HK-2 (cell line): ENCODE measurements at regions not wholly inside any gene's neighbourhood (a gene's known extent, or its start where the extent isn't known, plus 50 kb on each side); places are given as distances from the start of the nearest gene placed in this dataset.

Experiments
- DNase-seq: peaks from one replicate; pipeline ENCODE4 v3.0.0-alpha.2; 2018; ENCODE audit not compliant: unreplicated experiment

GRCh38 chr9:117548556-117548955 is 133.7 kb upstream of the ASTN2 start:
- DNase-seq: no peak

- DNase-seq: no peak
Measured at GRCh38 chr9:117547904-117548303, 133.0 kb upstream of the ASTN2 start.

GRCh38 chr9:117546894-117547678 is 132.2 kb upstream of the ASTN2 start:
- DNase-seq: no peak

- DNase-seq: no peak
Measured at GRCh38 chr9:117545846-117546245, 131.0 kb upstream of the ASTN2 start.

GRCh38 chr9:117543089-117543488 is 128.2 kb upstream of the ASTN2 start:
- DNase-seq: no peak

- DNase-seq: no peak
Measured at GRCh38 chr9:117542021-117542420, 127.2 kb upstream of the ASTN2 start.

- no peak for DNase-seq
Measured at GRCh38 chr9:117541181-117541580, 126.3 kb upstream of the ASTN2 start.

- no peak for DNase-seq
Measured at GRCh38 chr9:117535973-117536372, 121.1 kb upstream of the ASTN2 start.

- no peak for DNase-seq
Measured at GRCh38 chr9:117535434-117535833, 120.6 kb upstream of the ASTN2 start.

- DNase-seq: no peak
Measured at GRCh38 chr9:117528225-117528624, 113.4 kb upstream of the ASTN2 start.

- DNase-seq: no peak
Measured at GRCh38 chr9:117526674-117527073, 111.8 kb upstream of the ASTN2 start.

GRCh38 chr9:117523531-117524153 is 108.8 kb upstream of the ASTN2 start:
- DNase-seq: no peak

GRCh38 chr9:117521293-117521692 is 106.4 kb upstream of the ASTN2 start:
- no peak for DNase-seq

- no peak for DNase-seq
Measured at GRCh38 chr9:117516676-117517632, 102.1 kb upstream of the ASTN2 start.

- DNase-seq: no peak
Measured at GRCh38 chr9:117511852-117512481, 97.1 kb upstream of the ASTN2 start.

- no peak for DNase-seq
Measured at GRCh38 chr9:117496307-117496706, 81.5 kb upstream of the ASTN2 start.

GRCh38 chr9:117494401-117495090 is 79.7 kb upstream of the ASTN2 start:
- DNase-seq: no peak

GRCh38 chr9:117492476-117492875 is 77.6 kb upstream of the ASTN2 start:
- DNase-seq: no peak

- DNase-seq: no peak
Measured at GRCh38 chr9:117491491-117491890, 76.6 kb upstream of the ASTN2 start.

- no peak for DNase-seq
Measured at GRCh38 chr9:117490199-117490598, 75.3 kb upstream of the ASTN2 start.

GRCh38 chr9:117488659-117489058 is 73.8 kb upstream of the ASTN2 start:
- DNase-seq: no peak
